Right renal cortex interstitium (tissue), 3 donors: ENCODE measurements at regions not wholly inside any gene's neighbourhood (a gene's known extent, or its start where the extent isn't known, plus 50 kb on each side); places are given as distances from the start of the nearest gene placed in this dataset.

Source experiments
- DNase-seq, 3 donors: peaks; one replicate each; pipeline ENCODE4 v3.0.0-alpha.2; 2013; ENCODE audit warnings: low read depth in 3 of 3, low spot score in 2 of 3

GRCh38 chr18:78538669-78539440 is 440.8 kb upstream of the SALL3 start:
- DNase-seq: no peak

GRCh38 chr18:78540636-78541529 is 438.7 kb upstream of the SALL3 start:
- no peak for DNase-seq

- DNase-seq: no peak
These were observed 437.4 kb upstream of the SALL3 start for GRCh38 chr18:78542204-78542603.

GRCh38 chr18:78543201-78543725 is 436.4 kb upstream of the SALL3 start:
- no peak for DNase-seq

GRCh38 chr18:78546281-78546680 is 433.3 kb upstream of the SALL3 start:
- no peak for DNase-seq

- DNase-seq: no peak
These were observed 431.8 kb upstream of the SALL3 start for GRCh38 chr18:78547817-78548216.

- DNase-seq: no peak
These were observed 431.2 kb upstream of the SALL3 start for GRCh38 chr18:78548261-78549058.

- no peak for DNase-seq
These were observed 429.6 kb upstream of the SALL3 start for GRCh38 chr18:78549971-78550370.

- no peak for DNase-seq
These were observed 424.5 kb upstream of the SALL3 start for GRCh38 chr18:78554944-78555608.

- no peak for DNase-seq
These were observed 422.2 kb upstream of the SALL3 start for GRCh38 chr18:78557371-78557770.

GRCh38 chr18:78558101-78558810 is 421.4 kb upstream of the SALL3 start:
- DNase-seq: no peak

- DNase-seq: no peak
These were observed 420.7 kb upstream of the SALL3 start for GRCh38 chr18:78558948-78559347.

GRCh38 chr18:78559584-78559983 is 420.0 kb upstream of the SALL3 start:
- no peak for DNase-seq

GRCh38 chr18:78561757-78562510 is 417.7 kb upstream of the SALL3 start:
- DNase-seq: no peak

GRCh38 chr18:78562531-78562961 is 417.1 kb upstream of the SALL3 start:
- no peak for DNase-seq

GRCh38 chr18:78563110-78563509 is 416.5 kb upstream of the SALL3 start:
- DNase-seq: no peak

GRCh38 chr18:78564030-78564429 is 415.6 kb upstream of the SALL3 start:
- DNase-seq: no peak

GRCh38 chr18:78564518-78564917 is 415.1 kb upstream of the SALL3 start:
- DNase-seq: no peak

- no peak for DNase-seq
These were observed 414.4 kb upstream of the SALL3 start for GRCh38 chr18:78565240-78565639.
